ENCODE measurements at regions not wholly inside any gene's neighbourhood (a gene's known extent, or its start where the extent isn't known, plus 50 kb on each side); places are given as distances from the start of the nearest gene placed in this dataset.

- TF ChIP-seq POLR2A (IDR thresholded peaks at IDR 0.05) (no peak), CTCF (IDR thresholded peaks at IDR 0.05) (no peak)
These were observed 396.6 kb upstream of the SPRY2 start for GRCh38 chr13:80737513-80737912.

Measured in sigmoid colon (tissue), 3 donors.